HepG2 (cell line): ENCODE measurements at regions not wholly inside any gene's neighbourhood (a gene's known extent, or its start where the extent isn't known, plus 50 kb on each side); places are given as distances from the start of the nearest gene placed in this dataset.
"Not testable (repeated sequence)": the region's sequence is repeated elsewhere in the genome, so short reads cannot be mapped to it uniquely, and the experiment has no call there.

Experiments used
- ATF2 ChIP-seq: sonication (generic); formaldehyde crosslinking; IDR thresholded peaks from 2 replicates; pipeline ENCODE4 v1.4.0; 2020; ENCODE audit warnings: missing genetic modification reagents
- EHMT2 ChIP-seq: fragments of 200-600 bp; sonication (generic); IDR thresholded peaks from 2 replicates; pipeline ENCODE4 v1.7.0; 2017; ENCODE audit warnings: antibody characterized with exemption, low read depth, low read length, borderline replicate concordance
- GABPA ChIP-seq, 2 experiments: IDR thresholded peaks; 2 replicates each; pipeline ENCODE4 v1.6.1; 2011 to 2016; ENCODE audit warnings: low read depth in 2 of 2, low read length in 1 of 2, missing biosample characterization in 1 of 2, missing genetic modification characterization in 1 of 2
- JDP2 ChIP-seq: sonication (generic); formaldehyde crosslinking; IDR thresholded peaks from 2 replicates; pipeline ENCODE4 v1.8.1; 2022; ENCODE audit warnings: missing genetic modification reagents, borderline replicate concordance
- MAFK ChIP-seq, 2 experiments: IDR thresholded peaks in 1 of 2; conservative IDR thresholded peaks in 1 of 2; 2 replicates each; pipeline ENCODE4 v1.6.1; 2011; ENCODE audit warnings: improper control_type of control experiment in 2 of 2, low read length in 2 of 2
- NFIC ChIP-seq: IDR thresholded peaks from 2 replicates; pipeline ENCODE4 v1.6.1; 2012; ENCODE audit warnings: mild to moderate bottlenecking, low read length, inconsistent platforms
- PLRG1 ChIP-seq: fragments of 450-650 bp; conservative IDR thresholded peaks from 2 replicates; pipeline ENCODE4 v1.6.1; 2016
- SRSF4 ChIP-seq: fragments of 200-400 bp; formaldehyde crosslinking; IDR thresholded peaks from one replicate; pipeline ENCODE4 v1.6.1; 2018; ENCODE audit warnings: mild to moderate bottlenecking, low read depth, low read length, moderate library complexity; ENCODE audit not compliant: poor library complexity, severe bottlenecking
- ZNF503 ChIP-seq: sonication (generic); formaldehyde crosslinking; IDR thresholded peaks from 2 replicates; pipeline ENCODE4 v1.4.0; 2020; ENCODE audit warnings: missing genetic modification reagents
- ZNF616 ChIP-seq: sonication (generic); formaldehyde crosslinking; IDR thresholded peaks from 2 replicates; pipeline ENCODE4 v1.5.0; 2020; ENCODE audit warnings: low read depth, mild to moderate bottlenecking, missing genetic modification reagents
- TF ChIP-seq, protein P1 (sequence below): IDR thresholded peaks from 2 replicates; pipeline ENCODE4 v1.6.1; 2012; ENCODE audit warnings: inconsistent platforms
- TF ChIP-seq, protein P2 (sequence below): sonication (generic); formaldehyde crosslinking; IDR thresholded peaks from 2 replicates; pipeline ENCODE4 v1.8.1; 2023; ENCODE audit warnings: mild to moderate bottlenecking, inconsistent platforms, moderate library complexity, missing genetic modification reagents, borderline replicate concordance

- not testable (repeated sequence) for TF ChIP-seq EHMT2; ZNF503 (CRISPR knock-in tag); ZNF616 (CRISPR knock-in tag); PLRG1; NFIC; ATF2 (CRISPR knock-in tag); MAFK (conservative IDR thresholded peaks at IDR 0.05 in 1 of 2, IDR thresholded peaks at IDR 0.05 in 1 of 2; ENCODE audit: low read length in 2 of 2); SRSF4; JDP2 (CRISPR knock-in tag); GABPA (IDR thresholded peaks at IDR 0.05; ENCODE audit: low read depth, low read length); GABPA (CRISPR knock-in tag; IDR thresholded peaks at IDR 0.05; ENCODE audit: low read depth)
- TF ChIP-seq, protein P1, sequence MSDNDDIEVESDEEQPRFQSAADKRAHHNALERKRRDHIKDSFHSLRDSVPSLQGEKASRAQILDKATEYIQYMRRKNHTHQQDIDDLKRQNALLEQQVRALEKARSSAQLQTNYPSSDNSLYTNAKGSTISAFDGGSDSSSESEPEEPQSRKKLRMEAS: not testable (repeated sequence)
- TF ChIP-seq, protein P2, sequence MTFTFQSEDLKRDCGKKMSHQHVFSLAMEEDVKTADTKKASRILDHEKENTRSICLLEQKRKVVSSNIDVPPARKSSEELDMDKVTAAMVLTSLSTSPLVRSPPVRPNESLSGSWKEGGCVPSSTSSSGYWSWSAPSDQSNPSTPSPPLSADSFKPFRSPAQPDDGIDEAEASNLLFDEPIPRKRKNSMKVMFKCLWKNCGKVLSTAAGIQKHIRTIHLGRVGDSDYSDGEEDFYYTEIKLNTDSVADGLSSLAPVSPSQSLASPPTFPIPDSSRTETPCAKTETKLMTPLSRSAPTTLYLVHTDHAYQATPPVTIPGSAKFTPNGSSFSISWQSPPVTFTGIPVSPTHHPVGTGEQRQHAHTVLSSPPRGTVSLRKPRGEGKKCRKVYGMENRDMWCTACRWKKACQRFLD (CRISPR knock-in tag): not testable (repeated sequence)
Measured at GRCh38 chr9:61374390-61374789, 184.6 kb downstream of the SPATA31A7 start.
